ENCODE measurements at regions not wholly inside any gene's neighbourhood (a gene's known extent, or its start where the extent isn't known, plus 50 kb on each side); places are given as distances from the start of the nearest gene placed in this dataset.

GRCh38 chr5:39829441-39829840 is 404.7 kb upstream of the DAB2 start:
- H3K4me2 ChIP-seq (ENCODE audit: low read length) = no peak overlapping the region
- H2BK5ac ChIP-seq (ENCODE audit: low read length) = no peak overlapping the region
- no peak overlapping the region for H4K5ac ChIP-seq (ENCODE audit: low read length)
- no peak overlapping the region for H3K23ac ChIP-seq (ENCODE audit: low read length)
- no peaks in the 10 kb centered on the region for H3K36me3 ChIP-seq (ENCODE audit: control insufficient read depth, insufficient read depth, low read length)
- WGBS (ENCODE audit: extremely low coverage, insufficient coverage, low lambda C conversion rate) = no CpG with 5 or more reads among the region's 1 CpG
- H3K27ac ChIP-seq (ENCODE audit: low read depth, low read length) = no peak overlapping the region
- no peak overlapping the region for H3K4ac ChIP-seq (ENCODE audit: low read depth, low read length)
- no peak overlapping the region for H2BK120ac ChIP-seq (ENCODE audit: low read depth, low read length)
- no peak for DNase-seq
- no peaks in the 10 kb centered on the region for H3K79me2 ChIP-seq (ENCODE audit: control insufficient read depth, insufficient read depth, low read length)
- no peak overlapping the region for H3K4me3 ChIP-seq (ENCODE audit: low read length)
- no peak overlapping the region for H4K8ac ChIP-seq (ENCODE audit: low read depth, low read length)
- H3K56ac ChIP-seq (ENCODE audit: low read length) = no peak overlapping the region
- no peak overlapping the region for H3K18ac ChIP-seq (ENCODE audit: low read length)
- H3K4me1 ChIP-seq (ENCODE audit: control insufficient read depth, low read depth, low read length) = no peaks in the 10 kb centered on the region
- H2AK5ac ChIP-seq (ENCODE audit: low read length) = no peak overlapping the region
- H3K79me1 ChIP-seq (ENCODE audit: low read length) = no peaks in the 10 kb centered on the region
- H3K27me3 ChIP-seq (ENCODE audit: insufficient read depth, low read length, poor library complexity) = no peaks in the 10 kb centered on the region
- H3K9ac ChIP-seq (ENCODE audit: low read length) = no peak overlapping the region
- no peak overlapping the region for H2BK15ac ChIP-seq (replicated peaks; ENCODE audit: low read depth)

GRCh38 chr5:39826051-39826450 is 401.3 kb upstream of the DAB2 start:
- Histone ChIP-seq H3K27me3 (ENCODE audit: insufficient read depth, low read length, poor library complexity) (no peaks in the 10 kb centered on the region), H4K8ac (ENCODE audit: low read depth, low read length) (no peak overlapping the region), H2BK15ac (replicated peaks; ENCODE audit: low read depth) (no peak overlapping the region), H2BK5ac (ENCODE audit: low read length) (no peak overlapping the region), H3K4me2 (ENCODE audit: low read length) (no peak overlapping the region), H3K27ac (ENCODE audit: low read depth, low read length) (no peak overlapping the region), H3K4ac (ENCODE audit: low read depth, low read length) (no peak overlapping the region), H3K56ac (ENCODE audit: low read length) (no peak overlapping the region), H3K36me3 (ENCODE audit: control insufficient read depth, insufficient read depth, low read length) (no peaks in the 10 kb centered on the region), H2BK120ac (ENCODE audit: low read depth, low read length) (no peak overlapping the region), H3K9ac (ENCODE audit: low read length) (no peak overlapping the region), H3K79me1 (ENCODE audit: low read length) (no peaks in the 10 kb centered on the region), H2AK5ac (ENCODE audit: low read length) (no peak overlapping the region), H4K5ac (ENCODE audit: low read length) (no peak overlapping the region), H3K4me1 (ENCODE audit: control insufficient read depth, low read depth, low read length) (no peaks in the 10 kb centered on the region), H3K23ac (ENCODE audit: low read length) (no peak overlapping the region), H3K4me3 (ENCODE audit: low read length) (no peak overlapping the region), H3K18ac (ENCODE audit: low read length) (no peak overlapping the region), H3K79me2 (ENCODE audit: control insufficient read depth, insufficient read depth, low read length) (no peaks in the 10 kb centered on the region)
- no CpG with 5 or more reads among the region's 4 CpGs for WGBS (ENCODE audit: extremely low coverage, insufficient coverage, low lambda C conversion rate)
- DNase-seq = no peak

GRCh38 chr5:39825301-39825700 is 400.5 kb upstream of the DAB2 start:
- Histone ChIP-seq H3K4me3 (ENCODE audit: low read length) (no peak overlapping the region), H2BK15ac (replicated peaks; ENCODE audit: low read depth) (no peak overlapping the region), H4K8ac (ENCODE audit: low read depth, low read length) (no peak overlapping the region), H3K79me1 (ENCODE audit: low read length) (no peaks in the 10 kb centered on the region), H3K18ac (ENCODE audit: low read length) (no peak overlapping the region), H3K4me1 (ENCODE audit: control insufficient read depth, low read depth, low read length) (no peaks in the 10 kb centered on the region), H3K9ac (ENCODE audit: low read length) (no peak overlapping the region), H3K36me3 (ENCODE audit: control insufficient read depth, insufficient read depth, low read length) (no peaks in the 10 kb centered on the region), H2BK5ac (ENCODE audit: low read length) (no peak overlapping the region), H3K79me2 (ENCODE audit: control insufficient read depth, insufficient read depth, low read length) (no peaks in the 10 kb centered on the region), H4K5ac (ENCODE audit: low read length) (no peak overlapping the region), H2AK5ac (ENCODE audit: low read length) (no peak overlapping the region), H2BK120ac (ENCODE audit: low read depth, low read length) (no peak overlapping the region), H3K56ac (ENCODE audit: low read length) (no peak overlapping the region), H3K4me2 (ENCODE audit: low read length) (no peak overlapping the region), H3K23ac (ENCODE audit: low read length) (no peak overlapping the region), H3K27ac (ENCODE audit: low read depth, low read length) (no peak overlapping the region), H3K27me3 (ENCODE audit: insufficient read depth, low read length, poor library complexity) (no peaks in the 10 kb centered on the region), H3K4ac (ENCODE audit: low read depth, low read length) (no peak overlapping the region)
- WGBS (ENCODE audit: extremely low coverage, insufficient coverage, low lambda C conversion rate) = 100% methylated on average over 1 of the region's 3 CpGs
- DNase-seq = no peak

- H2BK15ac ChIP-seq (replicated peaks; ENCODE audit: low read depth) = no peak overlapping the region
- H2BK5ac ChIP-seq (ENCODE audit: low read length) = no peak overlapping the region
- H3K4ac ChIP-seq (ENCODE audit: low read depth, low read length) = no peak overlapping the region
- DNase-seq = no peak
- H3K23ac ChIP-seq (ENCODE audit: low read length) = no peak overlapping the region
- H3K4me1 ChIP-seq (ENCODE audit: control insufficient read depth, low read depth, low read length) = no peaks in the 10 kb centered on the region
- no peak overlapping the region for H2AK5ac ChIP-seq (ENCODE audit: low read length)
- H3K56ac ChIP-seq (ENCODE audit: low read length) = no peak overlapping the region
- no peak overlapping the region for H3K4me3 ChIP-seq (ENCODE audit: low read length)
- no peak overlapping the region for H3K4me2 ChIP-seq (ENCODE audit: low read length)
- no peaks in the 10 kb centered on the region for H3K79me2 ChIP-seq (ENCODE audit: control insufficient read depth, insufficient read depth, low read length)
- H3K27me3 ChIP-seq (ENCODE audit: insufficient read depth, low read length, poor library complexity) = no peaks in the 10 kb centered on the region
- H3K18ac ChIP-seq (ENCODE audit: low read length) = no peak overlapping the region
- H3K36me3 ChIP-seq (ENCODE audit: control insufficient read depth, insufficient read depth, low read length) = no peaks in the 10 kb centered on the region
- no CpG with 5 or more reads among the region's 1 CpG for WGBS (ENCODE audit: extremely low coverage, insufficient coverage, low lambda C conversion rate)
- no peaks in the 10 kb centered on the region for H3K79me1 ChIP-seq (ENCODE audit: low read length)
- H4K8ac ChIP-seq (ENCODE audit: low read depth, low read length) = no peak overlapping the region
- no peak overlapping the region for H2BK120ac ChIP-seq (ENCODE audit: low read depth, low read length)
- H4K5ac ChIP-seq (ENCODE audit: low read length) = no peak overlapping the region
- no peak overlapping the region for H3K27ac ChIP-seq (ENCODE audit: low read depth, low read length)
- H3K9ac ChIP-seq (ENCODE audit: low read length) = no peak overlapping the region
Observed at GRCh38 chr5:39822020-39822419, 397.2 kb upstream of the DAB2 start.

- no peak for DNase-seq
- Histone ChIP-seq H3K23ac (ENCODE audit: low read length) (no peak overlapping the region), H2BK5ac (ENCODE audit: low read length) (no peak overlapping the region), H3K56ac (ENCODE audit: low read length) (no peak overlapping the region), H2AK5ac (ENCODE audit: low read length) (no peak overlapping the region), H3K79me1 (ENCODE audit: low read length) (no peaks in the 10 kb centered on the region), H2BK15ac (replicated peaks; ENCODE audit: low read depth) (no peak overlapping the region), H3K27me3 (ENCODE audit: insufficient read depth, low read length, poor library complexity) (no peaks in the 10 kb centered on the region), H3K18ac (ENCODE audit: low read length) (no peak overlapping the region), H2BK120ac (ENCODE audit: low read depth, low read length) (no peak overlapping the region), H3K36me3 (ENCODE audit: control insufficient read depth, insufficient read depth, low read length) (no peaks in the 10 kb centered on the region), H3K9ac (ENCODE audit: low read length) (no peak overlapping the region), H3K27ac (ENCODE audit: low read depth, low read length) (no peak overlapping the region), H3K4me2 (ENCODE audit: low read length) (no peak overlapping the region), H4K5ac (ENCODE audit: low read length) (no peak overlapping the region), H3K4me1 (ENCODE audit: control insufficient read depth, low read depth, low read length) (no peaks in the 10 kb centered on the region), H4K8ac (ENCODE audit: low read depth, low read length) (no peak overlapping the region), H3K4ac (ENCODE audit: low read depth, low read length) (no peak overlapping the region), H3K4me3 (ENCODE audit: low read length) (no peak overlapping the region), H3K79me2 (ENCODE audit: control insufficient read depth, insufficient read depth, low read length) (no peaks in the 10 kb centered on the region)
- no CpG with 5 or more reads among the region's 3 CpGs for WGBS (ENCODE audit: extremely low coverage, insufficient coverage, low lambda C conversion rate)
Observed at GRCh38 chr5:39816866-39817265, 392.1 kb upstream of the DAB2 start.

GRCh38 chr5:39816156-39816845 is 391.5 kb upstream of the DAB2 start:
- H3K4me1 ChIP-seq (ENCODE audit: control insufficient read depth, low read depth, low read length) = no peaks in the 10 kb centered on the region
- no peak overlapping the region for H3K4me3 ChIP-seq (ENCODE audit: low read length)
- H2BK5ac ChIP-seq (ENCODE audit: low read length) = no peak overlapping the region
- no peak overlapping the region for H2AK5ac ChIP-seq (ENCODE audit: low read length)
- H3K36me3 ChIP-seq (ENCODE audit: control insufficient read depth, insufficient read depth, low read length) = no peaks in the 10 kb centered on the region
- H3K4ac ChIP-seq (ENCODE audit: low read depth, low read length) = no peak overlapping the region
- no peak overlapping the region for H4K8ac ChIP-seq (ENCODE audit: low read depth, low read length)
- H2BK120ac ChIP-seq (ENCODE audit: low read depth, low read length) = no peak overlapping the region
- no peak overlapping the region for H3K23ac ChIP-seq (ENCODE audit: low read length)
- WGBS (ENCODE audit: extremely low coverage, insufficient coverage, low lambda C conversion rate) = no CpG with 5 or more reads among the region's 5 CpGs
- no peaks in the 10 kb centered on the region for H3K79me2 ChIP-seq (ENCODE audit: control insufficient read depth, insufficient read depth, low read length)
- H3K18ac ChIP-seq (ENCODE audit: low read length) = no peak overlapping the region
- H3K79me1 ChIP-seq (ENCODE audit: low read length) = no peaks in the 10 kb centered on the region
- no peak overlapping the region for H3K56ac ChIP-seq (ENCODE audit: low read length)
- no peak overlapping the region for H4K5ac ChIP-seq (ENCODE audit: low read length)
- no peak overlapping the region for H2BK15ac ChIP-seq (replicated peaks; ENCODE audit: low read depth)
- H3K27me3 ChIP-seq (ENCODE audit: insufficient read depth, low read length, poor library complexity) = no peaks in the 10 kb centered on the region
- no peak overlapping the region for H3K27ac ChIP-seq (ENCODE audit: low read depth, low read length)
- no peak overlapping the region for H3K9ac ChIP-seq (ENCODE audit: low read length)
- DNase-seq = no peak
- H3K4me2 ChIP-seq (ENCODE audit: low read length) = no peak overlapping the region
